ENCODE measurements at regions not wholly inside any gene's neighbourhood (a gene's known extent, or its start where the extent isn't known, plus 50 kb on each side); places are given as distances from the start of the nearest gene placed in this dataset.
A peak's percentile ranks its signal among the peaks of the same experiment; 100 is the strongest.

GRCh38 chr2:176482107-176482506, 212.9 kb downstream of the MTX2 start:
- H3K9me3 ChIP-seq (ENCODE audit: control insufficient read depth in 2 of 3, insufficient read depth in 1 of 3, low read length in 3 of 3), result no peaks in the 10 kb centered on the region
- no peak overlapping the region for H3K4me3 ChIP-seq (ENCODE audit: low read length in 3 of 3)
- H3K36me3 ChIP-seq (ENCODE audit: control insufficient read depth in 2 of 3, insufficient read depth in 3 of 3, low read length in 3 of 3), result no peaks in the 10 kb centered on the region
- no peak for DNase-seq
- no peak for FAIRE-seq
- no peak overlapping the region for H3K9ac ChIP-seq (ENCODE audit: low read length in 3 of 3)
- intact Hi-C loops (cut with DNase I), result no loop called here
- H3K4me1 ChIP-seq (ENCODE audit: control insufficient read depth in 2 of 3, insufficient read depth in 2 of 3, low read depth in 1 of 3, low read length in 3 of 3), result peaks cover 0 to 2% (median 0%) of the 10 kb centered on the region in 3 donors
- H3K27ac ChIP-seq (ENCODE audit: low read depth in 2 of 2, low read length in 2 of 2), result no peak overlapping the region
- no peak for TF ChIP-seq CTCF (IDR thresholded peaks at IDR 0.05; ENCODE audit: borderline replicate concordance, extremely low read depth, insufficient read depth)
- no peaks in the 10 kb centered on the region for H3K27me3 ChIP-seq (ENCODE audit: control insufficient read depth, insufficient read depth, low read length)

GRCh38 chr2:176483476-176483875, 214.2 kb downstream of the MTX2 start:
- Histone ChIP-seq H3K4me1 (ENCODE audit: control insufficient read depth in 2 of 3, insufficient read depth in 2 of 3, low read depth in 1 of 3, low read length in 3 of 3) (peaks cover 0 to 2% (median 0%) of the 10 kb centered on the region in 3 donors), H3K27ac (ENCODE audit: low read depth in 2 of 2, low read length in 2 of 2) (no peak overlapping the region), H3K36me3 (ENCODE audit: control insufficient read depth in 2 of 3, insufficient read depth in 3 of 3, low read length in 3 of 3) (no peaks in the 10 kb centered on the region), H3K4me3 (ENCODE audit: low read length in 3 of 3) (no peak overlapping the region), H3K9ac (ENCODE audit: low read length in 3 of 3) (no peak overlapping the region), H3K27me3 (ENCODE audit: control insufficient read depth, insufficient read depth, low read length) (no peaks in the 10 kb centered on the region), H3K9me3 (ENCODE audit: control insufficient read depth in 2 of 3, insufficient read depth in 1 of 3, low read length in 3 of 3) (no peaks in the 10 kb centered on the region)
- intact Hi-C loops (cut with DNase I), result no loop called here
- no peak for TF ChIP-seq CTCF (IDR thresholded peaks at IDR 0.05; ENCODE audit: borderline replicate concordance, extremely low read depth, insufficient read depth)
- no peak for FAIRE-seq
- peak in 1 of 5 donors; percentile 44 for DNase-seq

- DNase-seq (no peak), FAIRE-seq (no peak)
- Histone ChIP-seq H3K9me3 (ENCODE audit: control insufficient read depth in 2 of 3, insufficient read depth in 1 of 3, low read length in 3 of 3) (no peaks in the 10 kb centered on the region), H3K4me3 (ENCODE audit: low read length in 3 of 3) (no peak overlapping the region), H3K27me3 (ENCODE audit: control insufficient read depth, insufficient read depth, low read length) (no peaks in the 10 kb centered on the region), H3K27ac (ENCODE audit: low read depth in 2 of 2, low read length in 2 of 2) (no peak overlapping the region), H3K9ac (ENCODE audit: low read length in 3 of 3) (no peak overlapping the region), H3K4me1 (ENCODE audit: control insufficient read depth in 2 of 3, insufficient read depth in 2 of 3, low read depth in 1 of 3, low read length in 3 of 3) (peaks cover 0 to 2% (median 0%) of the 10 kb centered on the region in 3 donors), H3K36me3 (ENCODE audit: control insufficient read depth in 2 of 3, insufficient read depth in 3 of 3, low read length in 3 of 3) (no peaks in the 10 kb centered on the region)
- intact Hi-C loops (cut with DNase I), result no loop called here
- TF ChIP-seq CTCF (IDR thresholded peaks at IDR 0.05; ENCODE audit: borderline replicate concordance, extremely low read depth, insufficient read depth), result no peak
Observed at GRCh38 chr2:176483901-176484568, 214.8 kb downstream of the MTX2 start.

GRCh38 chr2:176484838-176485237, 215.6 kb downstream of the MTX2 start:
- Histone ChIP-seq H3K9me3 (ENCODE audit: control insufficient read depth in 2 of 3, insufficient read depth in 1 of 3, low read length in 3 of 3) (no peaks in the 10 kb centered on the region), H3K4me1 (ENCODE audit: control insufficient read depth in 2 of 3, insufficient read depth in 2 of 3, low read depth in 1 of 3, low read length in 3 of 3) (peaks cover 0 to 2% (median 0%) of the 10 kb centered on the region in 3 donors), H3K4me3 (ENCODE audit: low read length in 3 of 3) (no peak overlapping the region), H3K27ac (ENCODE audit: low read depth in 2 of 2, low read length in 2 of 2) (no peak overlapping the region), H3K27me3 (ENCODE audit: control insufficient read depth, insufficient read depth, low read length) (no peaks in the 10 kb centered on the region), H3K9ac (ENCODE audit: low read length in 3 of 3) (no peak overlapping the region), H3K36me3 (ENCODE audit: control insufficient read depth in 2 of 3, insufficient read depth in 3 of 3, low read length in 3 of 3) (no peaks in the 10 kb centered on the region)
- DNase-seq (no peak), FAIRE-seq (no peak)
- intact Hi-C loops (cut with DNase I), result no loop called here
- no peak for TF ChIP-seq CTCF (IDR thresholded peaks at IDR 0.05; ENCODE audit: borderline replicate concordance, extremely low read depth, insufficient read depth)
